Medulla oblongata (tissue), 1 donor: ENCODE measurements at regions not wholly inside any gene's neighbourhood (a gene's known extent, or its start where the extent isn't known, plus 50 kb on each side); places are given as distances from the start of the nearest gene placed in this dataset.

ENCODE experiments used
- DNase-seq: peaks from one replicate; pipeline ENCODE4 v3.0.0-alpha.2; 2015; ENCODE audit errors: extremely low spot score

GRCh38 chr12:84741692-84742091, 170.9 kb downstream of the SLC6A15 start:
- DNase-seq, result no peak

GRCh38 chr12:84741031-84741430, 171.6 kb downstream of the SLC6A15 start:
- DNase-seq, result no peak

GRCh38 chr12:84740602-84741001, 172.0 kb downstream of the SLC6A15 start:
- no peak for DNase-seq

GRCh38 chr12:84738481-84738972, 174.1 kb downstream of the SLC6A15 start:
- peak; percentile 44 for DNase-seq

- DNase-seq, result no peak
These were observed 179.7 kb downstream of the SLC6A15 start for GRCh38 chr12:84732828-84733340.

- no peak for DNase-seq
These were observed 181.9 kb downstream of the SLC6A15 start for GRCh38 chr12:84730561-84731162.

- no peak for DNase-seq
These were observed 184.6 kb downstream of the SLC6A15 start for GRCh38 chr12:84727961-84728360.

GRCh38 chr12:84726780-84727179, 185.8 kb downstream of the SLC6A15 start:
- DNase-seq, result no peak

- DNase-seq, result no peak
These were observed 188.6 kb downstream of the SLC6A15 start for GRCh38 chr12:84723988-84724387.

- no peak for DNase-seq
These were observed 192.6 kb downstream of the SLC6A15 start for GRCh38 chr12:84719997-84720396.

GRCh38 chr12:84718906-84719305, 193.7 kb downstream of the SLC6A15 start:
- DNase-seq, result no peak

- DNase-seq, result no peak
These were observed 199.9 kb downstream of the SLC6A15 start for GRCh38 chr12:84712747-84713146.

GRCh38 chr12:84706374-84706773, 206.2 kb downstream of the SLC6A15 start:
- DNase-seq, result no peak

- no peak for DNase-seq
These were observed 207.7 kb downstream of the SLC6A15 start for GRCh38 chr12:84704856-84705255.

- DNase-seq, result no peak
These were observed 210.6 kb downstream of the SLC6A15 start for GRCh38 chr12:84702001-84702400.

- DNase-seq, result no peak
These were observed 211.6 kb downstream of the SLC6A15 start for GRCh38 chr12:84701041-84701440.

- DNase-seq, result no peak
These were observed 213.8 kb downstream of the SLC6A15 start for GRCh38 chr12:84698576-84699333.

GRCh38 chr12:84696908-84697540, 215.6 kb downstream of the SLC6A15 start:
- DNase-seq, result no peak

- DNase-seq, result no peak
These were observed 216.3 kb downstream of the SLC6A15 start for GRCh38 chr12:84696281-84696680.

- DNase-seq, result no peak
These were observed 218.5 kb downstream of the SLC6A15 start for GRCh38 chr12:84694116-84694515.

- DNase-seq, result no peak
These were observed 220.5 kb downstream of the SLC6A15 start for GRCh38 chr12:84692071-84692470.

GRCh38 chr12:84691266-84691665, 221.3 kb downstream of the SLC6A15 start:
- no peak for DNase-seq

GRCh38 chr12:84689638-84690037, 223.0 kb downstream of the SLC6A15 start:
- no peak for DNase-seq
